ENCODE measurements at regions not wholly inside any gene's neighbourhood (a gene's known extent, or its start where the extent isn't known, plus 50 kb on each side); places are given as distances from the start of the nearest gene placed in this dataset.

- no peaks in the 10 kb centered on the region for H4K20me1 ChIP-seq (ENCODE audit: control insufficient read depth, insufficient read depth, low read length, poor library complexity, severe bottlenecking)
- Mint-ChIP-seq H3K9me3 (ENCODE audit: insufficient read depth) (no peaks in the 10 kb centered on the region), H3K4me1 (no peaks in the 10 kb centered on the region), H3K4me3 (no peak overlapping the region), H3K27me3 (no peaks in the 10 kb centered on the region), H3K27ac (no peak overlapping the region)
- no peak overlapping the region for H3K27ac ChIP-seq (ENCODE audit: low read length in 2 of 2)
- H2AFZ ChIP-seq (ENCODE audit: insufficient read depth, low read depth, low read length, poor library complexity, severe bottlenecking) = no peak overlapping the region
- H3K9me3 ChIP-seq (ENCODE audit: control extremely low read depth in 1 of 3, control insufficient read depth in 2 of 3, insufficient read depth in 1 of 3, low read length in 2 of 3) = no peaks in the 10 kb centered on the region
- H3K27me3 ChIP-seq (replicated peaks in 1 of 4; ENCODE audit: control extremely low read depth in 1 of 4, control insufficient read depth in 3 of 4, insufficient read depth in 4 of 4, low read length in 3 of 4) = no peaks in the 10 kb centered on the region
- no peak for DNase-seq
- H3K4me1 ChIP-seq (ENCODE audit: control insufficient read depth in 2 of 2, insufficient read depth in 2 of 2, low read length in 2 of 2) = no peaks in the 10 kb centered on the region
- POLR2A ChIA-PET = no interaction called here
- no peaks in the 10 kb centered on the region for H3K36me3 ChIP-seq (replicated peaks in 1 of 2; ENCODE audit: control extremely low read depth in 1 of 2, control insufficient read depth in 1 of 2, extremely low read depth in 1 of 2, insufficient read depth in 2 of 2, low read length in 1 of 2)
- WGBS (ENCODE audit: insufficient coverage) = 73% methylated on average over 1 of the region's 1 CpG
- no peak overlapping the region for H3K4me2 ChIP-seq (replicated peaks; ENCODE audit: low read depth, low read length, poor library complexity, severe bottlenecking)
- intact Hi-C loops (cut with micrococcal nuclease) = no loop called here
- H3K4me3 ChIP-seq (ENCODE audit: control extremely low read depth in 1 of 5, extremely low read depth in 1 of 5, insufficient read depth in 1 of 5, low read depth in 2 of 5, low read length in 4 of 5) = no peak overlapping the region
- TF ChIP-seq EZH2 (IDR thresholded peaks at IDR 0.05; ENCODE audit: borderline replicate concordance, insufficient read depth, low read depth, low read length, poor library complexity, severe bottlenecking) = no peak
- TF ChIP-seq CTCF (IDR thresholded peaks at IDR 0.05) = no peak
- no peaks in the 10 kb centered on the region for H3K79me2 ChIP-seq (ENCODE audit: control insufficient read depth, insufficient read depth, low read length)
- no peak overlapping the region for H3K9ac ChIP-seq (ENCODE audit: low read length)
- CTCF ChIA-PET = no interaction called here
- no peak for ATAC-seq (ENCODE audit: low read depth)
Observed at GRCh38 chr6:93562582-93562981, 143.2 kb upstream of the EPHA7 start.

- no peak for TF ChIP-seq EZH2 (IDR thresholded peaks at IDR 0.05; ENCODE audit: borderline replicate concordance, insufficient read depth, low read depth, low read length, poor library complexity, severe bottlenecking)
- no peak for TF ChIP-seq CTCF (IDR thresholded peaks at IDR 0.05)
- no peak overlapping the region for H2AFZ ChIP-seq (ENCODE audit: insufficient read depth, low read depth, low read length, poor library complexity, severe bottlenecking)
- intact Hi-C loops (cut with micrococcal nuclease) = no loop called here
- CTCF ChIA-PET = no interaction called here
- H3K4me3 ChIP-seq (ENCODE audit: control extremely low read depth in 1 of 5, extremely low read depth in 1 of 5, insufficient read depth in 1 of 5, low read depth in 2 of 5, low read length in 4 of 5) = no peak overlapping the region
- Mint-ChIP-seq H3K4me1 (no peaks in the 10 kb centered on the region), H3K27me3 (no peaks in the 10 kb centered on the region), H3K4me3 (no peak overlapping the region), H3K9me3 (ENCODE audit: insufficient read depth) (no peaks in the 10 kb centered on the region), H3K27ac (no peak overlapping the region)
- H3K9ac ChIP-seq (ENCODE audit: low read length) = no peak overlapping the region
- no peaks in the 10 kb centered on the region for H3K9me3 ChIP-seq (ENCODE audit: control extremely low read depth in 1 of 3, control insufficient read depth in 2 of 3, insufficient read depth in 1 of 3, low read length in 2 of 3)
- ATAC-seq (ENCODE audit: low read depth) (no peak), DNase-seq (no peak)
- no peaks in the 10 kb centered on the region for H3K27me3 ChIP-seq (replicated peaks in 1 of 4; ENCODE audit: control extremely low read depth in 1 of 4, control insufficient read depth in 3 of 4, insufficient read depth in 4 of 4, low read length in 3 of 4)
- no peak overlapping the region for H3K27ac ChIP-seq (ENCODE audit: low read length in 2 of 2)
- no CpG with 5 or more reads among the region's 3 CpGs for WGBS (ENCODE audit: insufficient coverage)
- H3K79me2 ChIP-seq (ENCODE audit: control insufficient read depth, insufficient read depth, low read length) = no peaks in the 10 kb centered on the region
- POLR2A ChIA-PET = no interaction called here
- no peaks in the 10 kb centered on the region for H4K20me1 ChIP-seq (ENCODE audit: control insufficient read depth, insufficient read depth, low read length, poor library complexity, severe bottlenecking)
- no peaks in the 10 kb centered on the region for H3K36me3 ChIP-seq (replicated peaks in 1 of 2; ENCODE audit: control extremely low read depth in 1 of 2, control insufficient read depth in 1 of 2, extremely low read depth in 1 of 2, insufficient read depth in 2 of 2, low read length in 1 of 2)
- H3K4me2 ChIP-seq (replicated peaks; ENCODE audit: low read depth, low read length, poor library complexity, severe bottlenecking) = no peak overlapping the region
- H3K4me1 ChIP-seq (ENCODE audit: control insufficient read depth in 2 of 2, insufficient read depth in 2 of 2, low read length in 2 of 2) = no peaks in the 10 kb centered on the region
Observed at GRCh38 chr6:93555292-93555691, 135.9 kb upstream of the EPHA7 start.

Measured in B cell (primary cell).